H9 (cell line): ENCODE measurements at regions not wholly inside any gene's neighbourhood (a gene's known extent, or its start where the extent isn't known, plus 50 kb on each side); places are given as distances from the start of the nearest gene placed in this dataset.

Experiments used
- DNase-seq: peaks from one replicate; pipeline ENCODE4 v3.0.0-alpha.2; 2017
- H2AFZ ChIP-seq: one replicate; pipeline ENCODE4 v1.6.1; 2013; ENCODE audit warnings: mild to moderate bottlenecking, low read length, control low read depth, moderate library complexity
- H2AK5ac ChIP-seq: 2 replicates; pipeline ENCODE4 v1.6.1; 2013; ENCODE audit warnings: low read length, control low read depth, mixed read lengths; ENCODE audit not compliant: insufficient read length
- H2BK120ac ChIP-seq: one replicate; pipeline ENCODE4 v1.6.1; 2013; ENCODE audit warnings: low read depth, mild to moderate bottlenecking, low read length, control low read depth, inconsistent platforms; ENCODE audit not compliant: poor library complexity, severe bottlenecking
- H2BK12ac ChIP-seq: 2 replicates; pipeline ENCODE4 v1.6.1; 2013; ENCODE audit warnings: low read length, control low read depth, mixed read lengths, low read depth; ENCODE audit not compliant: insufficient read length
- H2BK15ac ChIP-seq: 2 replicates; pipeline ENCODE4 v1.6.1; 2013; ENCODE audit warnings: low read depth, low read length, control low read depth
- H2BK20ac ChIP-seq: one replicate; pipeline ENCODE4 v1.6.1; 2013; ENCODE audit warnings: low read depth, mild to moderate bottlenecking, low read length, control low read depth, inconsistent platforms; ENCODE audit not compliant: poor library complexity, severe bottlenecking
- H2BK5ac ChIP-seq: 2 replicates; pipeline ENCODE4 v1.6.1; 2013; ENCODE audit warnings: low read length, control low read depth, mixed read lengths; ENCODE audit not compliant: insufficient read length
- H3K14ac ChIP-seq: 2 replicates; pipeline ENCODE4 v1.6.1; 2013; ENCODE audit warnings: low read length, control low read depth; ENCODE audit not compliant: insufficient read depth
- H3K18ac ChIP-seq: 2 replicates; pipeline ENCODE4 v1.6.1; 2013; ENCODE audit warnings: low read depth, mild to moderate bottlenecking, mixed read lengths, low read length, control low read depth; ENCODE audit not compliant: insufficient read length
- H3K23ac ChIP-seq: 2 replicates; pipeline ENCODE4 v1.6.1; 2013; ENCODE audit warnings: low read length, control low read depth, mixed read lengths, low read depth; ENCODE audit not compliant: insufficient read length
- H3K23me2 ChIP-seq: 2 replicates; pipeline ENCODE4 v1.6.1; 2013; ENCODE audit warnings: low read depth, mild to moderate bottlenecking, mixed read lengths, low read length, control low read depth; ENCODE audit not compliant: insufficient read length, poor library complexity, severe bottlenecking
- H3K27ac ChIP-seq: 2 replicates; pipeline ENCODE4 v1.5.1; 2013; ENCODE audit warnings: low read length, control low read depth, mixed read lengths, low read depth; ENCODE audit not compliant: insufficient read length
- H3K27me3 ChIP-seq: 2 replicates; pipeline ENCODE4 v1.6.1; 2013; ENCODE audit warnings: low read length, control low read depth, inconsistent platforms; ENCODE audit not compliant: insufficient read depth
- H3K4ac ChIP-seq: 2 replicates; pipeline ENCODE4 v1.6.1; 2013; ENCODE audit warnings: low read depth, mild to moderate bottlenecking, control low read depth, inconsistent platforms, low read length, moderate library complexity
- H3K4me1 ChIP-seq: 2 replicates; pipeline ENCODE4 v1.6.1; 2013; ENCODE audit warnings: low read length, control low read depth, inconsistent platforms; ENCODE audit not compliant: insufficient read depth
- H3K4me2 ChIP-seq: 2 replicates; pipeline ENCODE4 v1.6.1; 2013; ENCODE audit warnings: low read length, control low read depth, mixed read lengths; ENCODE audit not compliant: insufficient read length, insufficient read depth
- H3K56ac ChIP-seq: 2 replicates; pipeline ENCODE4 v1.6.1; 2013; ENCODE audit warnings: low read depth, mild to moderate bottlenecking, mixed read lengths, low read length, control low read depth; ENCODE audit not compliant: insufficient read length
- H3K79me1 ChIP-seq: 2 replicates; pipeline ENCODE4 v1.6.1; 2013; ENCODE audit warnings: low read depth, mild to moderate bottlenecking, moderate library complexity, low read length, control low read depth, inconsistent platforms; ENCODE audit not compliant: insufficient read depth, poor library complexity, severe bottlenecking
- H3K79me2 ChIP-seq: 2 replicates; pipeline ENCODE4 v1.6.1; 2013; ENCODE audit warnings: low read length, control low read depth, inconsistent platforms; ENCODE audit not compliant: insufficient read depth
- H3K9ac ChIP-seq: 2 replicates; pipeline ENCODE4 v1.6.1; 2013; ENCODE audit warnings: low read length, control low read depth, mixed read lengths; ENCODE audit not compliant: insufficient read length; ENCODE audit errors: extremely low read depth
- H3K9me3 ChIP-seq: one replicate; pipeline ENCODE4 v1.6.1; 2013; ENCODE audit warnings: low read depth, low read length, inconsistent platforms; ENCODE audit not compliant: control insufficient read depth
- H3T11ph ChIP-seq: one replicate; pipeline ENCODE4 v1.6.1; 2013; ENCODE audit warnings: mild to moderate bottlenecking, low read length, control low read depth, inconsistent platforms
- H4K20me1 ChIP-seq: one replicate; pipeline ENCODE4 v1.6.1; 2013; ENCODE audit not compliant: control insufficient read depth, insufficient read length, insufficient read depth
- H4K5ac ChIP-seq: 2 replicates; pipeline ENCODE4 v1.6.1; 2013; ENCODE audit warnings: low read depth, mild to moderate bottlenecking, mixed read lengths, low read length, control low read depth; ENCODE audit not compliant: insufficient read length
- H4K8ac ChIP-seq: replicated peaks from 2 replicates; pipeline ENCODE4 v1.6.1; 2013; ENCODE audit warnings: low read length, control low read depth, mixed read lengths, low read depth; ENCODE audit not compliant: insufficient read length
- H4K91ac ChIP-seq: 2 replicates; pipeline ENCODE4 v1.6.1; 2013; ENCODE audit warnings: low read depth, mild to moderate bottlenecking, moderate library complexity, mixed read lengths, low read length, control low read depth; ENCODE audit not compliant: insufficient read length
- H3K27ac Mint-ChIP-seq, 3 experiments: 2 replicates in 2 of 3; 3 replicates in 1 of 3; pipeline ENCODE4 v1.8.0; 2020 to 2021; ENCODE audit warnings: mixed read lengths in 3 of 3, mild to moderate bottlenecking in 1 of 3, moderate library complexity in 1 of 3
- H3K27me3 Mint-ChIP-seq: 2 replicates; pipeline ENCODE4 v1.8.0; 2021; ENCODE audit warnings: low read depth, mild to moderate bottlenecking, moderate library complexity, mixed read lengths
- H3K36me3 Mint-ChIP-seq, 3 experiments: 2 replicates in 2 of 3; 3 replicates in 1 of 3; pipeline ENCODE4 v1.8.0; 2020 to 2021; ENCODE audit warnings: low read depth in 3 of 3, mixed read lengths in 3 of 3; ENCODE audit not compliant: insufficient read depth in 1 of 3
- H3K4me1 Mint-ChIP-seq, 2 experiments: 2 replicates each; pipeline ENCODE4 v1.8.0; 2020; ENCODE audit warnings: mixed read lengths in 2 of 2
- H3K4me3 Mint-ChIP-seq, 2 experiments: 2 replicates in 1 of 2; 3 replicates in 1 of 2; pipeline ENCODE4 v1.8.0; 2020 to 2021; ENCODE audit warnings: mild to moderate bottlenecking in 2 of 2, mixed read lengths in 2 of 2, moderate library complexity in 1 of 2
- H3K9me3 Mint-ChIP-seq, 2 experiments: 2 replicates in 1 of 2; 3 replicates in 1 of 2; pipeline ENCODE4 v1.8.0; 2020; ENCODE audit warnings: mild to moderate bottlenecking in 2 of 2, mixed read lengths in 2 of 2, moderate library complexity in 1 of 2
- CTCF ChIP-seq: fragments of 200-600 bp; sonication (generic); conservative IDR thresholded peaks from 3 replicates; pipeline ENCODE4 v1.8.0; 2021; ENCODE audit warnings: antibody characterized with exemption, mild to moderate bottlenecking
- WGBS: extraction: QIAGEN DNeasy Blood & Tissue Kit; methylation state at CpG from one replicate; pipeline ENCODE4 v1.1.7; 2013; ENCODE audit warnings: missing lambda C conversion rate, low lambda C conversion rate, mixed read lengths; ENCODE audit not compliant: insufficient read length; ENCODE audit errors: extremely low coverage; 5-methylcytosine and 5-hydroxymethylcytosine counted together

- Histone ChIP-seq H3K56ac (no peak overlapping the region), H3K4me1 (no peaks in the 10 kb centered on the region), H4K8ac (no peak overlapping the region), H3K23ac (no peak overlapping the region), H2BK5ac (no peak overlapping the region), H2BK120ac (no peak overlapping the region), H4K5ac (no peak overlapping the region), H2AK5ac (no peak overlapping the region), H3K23me2 (peaks cover 2% of the 10 kb centered on the region), H3K79me1 (no peaks in the 10 kb centered on the region), H3K4me2 (no peak overlapping the region), H4K91ac (no peak overlapping the region), H3K9ac (no peak overlapping the region), H3K14ac (no peak overlapping the region), H3K79me2 (no peaks in the 10 kb centered on the region), H3K4ac (no peak overlapping the region), H2AFZ (no peak overlapping the region), H3K27me3 (no peaks in the 10 kb centered on the region), H3T11ph (no peak overlapping the region), H3K9me3 (no peaks in the 10 kb centered on the region), H3K18ac (no peak overlapping the region), H4K20me1 (no peaks in the 10 kb centered on the region), H2BK15ac (no peak overlapping the region), H3K27ac (no peak overlapping the region), H2BK12ac (no peak overlapping the region), H2BK20ac (no peak overlapping the region)
- no peak overlapping the region; a peak in 1 of 5 replicates for H3K4me3 Mint-ChIP-seq
- H3K4me1 Mint-ChIP-seq: no peaks in the 10 kb centered on the region
- TF ChIP-seq CTCF: no peak
- no CpG with 5 or more reads among the region's 12 CpGs for WGBS
- peaks cover 5% of the 10 kb centered on the region for H3K27me3 Mint-ChIP-seq
- H3K36me3 Mint-ChIP-seq: no peaks in the 10 kb centered on the region; a peak in 1 of 7 replicates
- no peaks in the 10 kb centered on the region; a peak in 1 of 5 replicates for H3K9me3 Mint-ChIP-seq
- no peak for DNase-seq
- H3K27ac Mint-ChIP-seq: peak overlapping the region in 1 of 3 experiments; percentile 94; a peak in 1 of 7 replicates
Measured at GRCh38 chr18:78783564-78783960, 196.1 kb upstream of the SALL3 start.
